ENCODE measurements at regions not wholly inside any gene's neighbourhood (a gene's known extent, or its start where the extent isn't known, plus 50 kb on each side); places are given as distances from the start of the nearest gene placed in this dataset.

GRCh38 chr7:68640103-68640502 lies 958.2 kb upstream of the AUTS2 start:
- no peak for TF ChIP-seq CTCF (IDR thresholded peaks at IDR 0.05)
- TF ChIP-seq POLR2A (IDR thresholded peaks at IDR 0.05), result no peak
